Sigmoid colon (tissue), 4 donors: ENCODE measurements at regions not wholly inside any gene's neighbourhood (a gene's known extent, or its start where the extent isn't known, plus 50 kb on each side); places are given as distances from the start of the nearest gene placed in this dataset.

Source experiments
- EP300 ChIP-seq, 4 donors: sonication (generic); formaldehyde crosslinking; IDR thresholded peaks; one replicate each; pipeline ENCODE4 v1.6.1; 2017; ENCODE audit warnings: antibody characterized with exemption in 4 of 4
- POLR2A ChIP-seq, 2 donors: fragments of 450-650 bp; IDR thresholded peaks; one replicate each; pipeline ENCODE4 v1.6.1; 2016; ENCODE audit warnings: antibody characterized with exemption in 2 of 2, mild to moderate bottlenecking in 2 of 2, moderate library complexity in 2 of 2
- POLR2AphosphoS5 ChIP-seq, 4 donors: sonication (generic); formaldehyde crosslinking; IDR thresholded peaks; one replicate each; pipeline ENCODE4 v1.6.1; 2017; ENCODE audit warnings: antibody characterized with exemption in 4 of 4
- TF ChIP-seq, protein P1 (sequence below), 4 experiments: fragments of 450-650 bp in 3 of 4; fragments of 200-600 bp in 1 of 4; IDR thresholded peaks; one replicate each; pipeline ENCODE4 v1.5.1; 2016 to 2019; ENCODE audit warnings: antibody characterized with exemption in 4 of 4, mild to moderate bottlenecking in 3 of 4, moderate library complexity in 2 of 4

DNA sequence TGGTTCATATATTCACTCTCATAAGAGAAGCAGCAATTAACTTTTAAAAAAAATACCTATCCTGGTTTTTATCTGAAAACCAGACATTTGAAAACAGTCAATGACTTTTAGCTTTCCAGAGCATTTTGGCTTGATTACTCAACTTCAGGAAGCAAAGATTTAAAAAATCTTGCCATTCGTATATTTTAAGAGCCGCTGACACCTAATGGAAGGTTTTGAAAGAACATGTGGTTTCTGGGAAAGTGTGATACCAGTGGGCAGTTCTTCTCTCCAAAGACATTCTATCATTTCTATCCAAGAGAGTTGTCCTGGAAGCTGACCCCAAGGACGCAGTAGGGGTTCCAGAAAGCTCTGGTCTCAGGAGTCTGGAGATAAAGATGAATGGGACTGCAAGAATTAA, 234.7 kb downstream of the TTC32 start:
- TF ChIP-seq, protein P1, sequence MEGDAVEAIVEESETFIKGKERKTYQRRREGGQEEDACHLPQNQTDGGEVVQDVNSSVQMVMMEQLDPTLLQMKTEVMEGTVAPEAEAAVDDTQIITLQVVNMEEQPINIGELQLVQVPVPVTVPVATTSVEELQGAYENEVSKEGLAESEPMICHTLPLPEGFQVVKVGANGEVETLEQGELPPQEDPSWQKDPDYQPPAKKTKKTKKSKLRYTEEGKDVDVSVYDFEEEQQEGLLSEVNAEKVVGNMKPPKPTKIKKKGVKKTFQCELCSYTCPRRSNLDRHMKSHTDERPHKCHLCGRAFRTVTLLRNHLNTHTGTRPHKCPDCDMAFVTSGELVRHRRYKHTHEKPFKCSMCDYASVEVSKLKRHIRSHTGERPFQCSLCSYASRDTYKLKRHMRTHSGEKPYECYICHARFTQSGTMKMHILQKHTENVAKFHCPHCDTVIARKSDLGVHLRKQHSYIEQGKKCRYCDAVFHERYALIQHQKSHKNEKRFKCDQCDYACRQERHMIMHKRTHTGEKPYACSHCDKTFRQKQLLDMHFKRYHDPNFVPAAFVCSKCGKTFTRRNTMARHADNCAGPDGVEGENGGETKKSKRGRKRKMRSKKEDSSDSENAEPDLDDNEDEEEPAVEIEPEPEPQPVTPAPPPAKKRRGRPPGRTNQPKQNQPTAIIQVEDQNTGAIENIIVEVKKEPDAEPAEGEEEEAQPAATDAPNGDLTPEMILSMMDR (IDR thresholded peaks at IDR 0.05) = no peak
- TF ChIP-seq POLR2A (IDR thresholded peaks at IDR 0.05) = no peak
- no peak for TF ChIP-seq EP300 (IDR thresholded peaks at IDR 0.05)
- TF ChIP-seq POLR2AphosphoS5 (IDR thresholded peaks at IDR 0.05) = no peak
